Endothelial cell (in vitro differentiated cells): ENCODE measurements at regions not wholly inside any gene's neighbourhood (a gene's known extent, or its start where the extent isn't known, plus 50 kb on each side); places are given as distances from the start of the nearest gene placed in this dataset.

Source experiments
- DNase-seq: peaks from one replicate; pipeline ENCODE4 v3.0.0; 2021; ENCODE audit warnings: low spot score
- H3K27ac Mint-ChIP-seq: one replicate; pipeline ENCODE4 v1.8.0; 2021; ENCODE audit warnings: mixed read lengths, inconsistent platforms; ENCODE audit not compliant: unreplicated experiment
- H3K27me3 Mint-ChIP-seq: one replicate; pipeline ENCODE4 v1.8.0; 2021; ENCODE audit warnings: mild to moderate bottlenecking, moderate library complexity, mixed read lengths, inconsistent platforms; ENCODE audit not compliant: unreplicated experiment
- H3K36me3 Mint-ChIP-seq: one replicate; pipeline ENCODE4 v1.8.0; 2021; ENCODE audit warnings: mild to moderate bottlenecking, low read depth, mixed read lengths, inconsistent platforms; ENCODE audit not compliant: unreplicated experiment
- H3K4me1 Mint-ChIP-seq: one replicate; pipeline ENCODE4 v1.8.0; 2021; ENCODE audit warnings: mild to moderate bottlenecking, mixed read lengths, inconsistent platforms; ENCODE audit not compliant: unreplicated experiment
- H3K4me3 Mint-ChIP-seq: one replicate; pipeline ENCODE4 v1.8.0; 2021; ENCODE audit warnings: mild to moderate bottlenecking, mixed read lengths, inconsistent platforms; ENCODE audit not compliant: unreplicated experiment
- H3K9me3 Mint-ChIP-seq: one replicate; pipeline ENCODE4 v1.8.0; 2021; ENCODE audit warnings: mixed read lengths, inconsistent platforms; ENCODE audit not compliant: unreplicated experiment
- TF ChIP-seq, protein P1 (sequence below): fragments of 200-600 bp; sonication (generic); IDR thresholded peaks from one replicate; pipeline ENCODE4 v1.5.0; 2021; ENCODE audit warnings: antibody characterized with exemption; ENCODE audit not compliant: unreplicated experiment

GRCh38 chrX:109875831-109876230 lies 127.1 kb upstream of the TMEM164 start:
- no peaks in the 10 kb centered on the region for H3K27me3 Mint-ChIP-seq
- no peak for DNase-seq
- H3K4me1 Mint-ChIP-seq: peaks cover 5% of the 10 kb centered on the region
- H3K36me3 Mint-ChIP-seq: no peaks in the 10 kb centered on the region
- H3K4me3 Mint-ChIP-seq: no peak overlapping the region
- H3K9me3 Mint-ChIP-seq: no peaks in the 10 kb centered on the region
- H3K27ac Mint-ChIP-seq: no peak overlapping the region
- TF ChIP-seq, protein P1, sequence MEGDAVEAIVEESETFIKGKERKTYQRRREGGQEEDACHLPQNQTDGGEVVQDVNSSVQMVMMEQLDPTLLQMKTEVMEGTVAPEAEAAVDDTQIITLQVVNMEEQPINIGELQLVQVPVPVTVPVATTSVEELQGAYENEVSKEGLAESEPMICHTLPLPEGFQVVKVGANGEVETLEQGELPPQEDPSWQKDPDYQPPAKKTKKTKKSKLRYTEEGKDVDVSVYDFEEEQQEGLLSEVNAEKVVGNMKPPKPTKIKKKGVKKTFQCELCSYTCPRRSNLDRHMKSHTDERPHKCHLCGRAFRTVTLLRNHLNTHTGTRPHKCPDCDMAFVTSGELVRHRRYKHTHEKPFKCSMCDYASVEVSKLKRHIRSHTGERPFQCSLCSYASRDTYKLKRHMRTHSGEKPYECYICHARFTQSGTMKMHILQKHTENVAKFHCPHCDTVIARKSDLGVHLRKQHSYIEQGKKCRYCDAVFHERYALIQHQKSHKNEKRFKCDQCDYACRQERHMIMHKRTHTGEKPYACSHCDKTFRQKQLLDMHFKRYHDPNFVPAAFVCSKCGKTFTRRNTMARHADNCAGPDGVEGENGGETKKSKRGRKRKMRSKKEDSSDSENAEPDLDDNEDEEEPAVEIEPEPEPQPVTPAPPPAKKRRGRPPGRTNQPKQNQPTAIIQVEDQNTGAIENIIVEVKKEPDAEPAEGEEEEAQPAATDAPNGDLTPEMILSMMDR: no peak

DNA sequence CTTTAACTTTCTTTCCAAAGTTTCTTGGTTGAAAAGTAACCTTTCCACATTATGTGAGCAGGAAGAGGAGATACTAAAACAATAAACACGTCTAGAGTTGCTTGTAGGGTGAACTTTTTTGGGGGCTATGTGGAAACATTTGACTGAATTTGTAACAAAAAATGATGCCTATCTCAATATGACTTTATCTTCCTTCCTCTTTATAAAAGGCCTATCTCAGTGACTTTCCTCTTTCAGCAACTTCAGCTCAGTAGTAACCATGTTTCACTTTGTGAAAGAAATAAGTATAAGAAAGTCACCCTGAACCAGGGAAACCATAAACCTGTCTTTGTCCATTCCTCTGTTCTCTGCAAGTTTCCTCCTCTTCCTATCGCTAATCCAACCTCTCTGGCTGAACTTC lies 124.7 kb upstream of the TMEM164 start:
- H3K36me3 Mint-ChIP-seq: no peaks in the 10 kb centered on the region
- no peak overlapping the region for H3K4me3 Mint-ChIP-seq
- TF ChIP-seq, protein P1: no peak
- no peaks in the 10 kb centered on the region for H3K27me3 Mint-ChIP-seq
- H3K27ac Mint-ChIP-seq: no peak overlapping the region
- DNase-seq: no peak
- no peaks in the 10 kb centered on the region for H3K9me3 Mint-ChIP-seq
- no peaks in the 10 kb centered on the region for H3K4me1 Mint-ChIP-seq

DNA sequence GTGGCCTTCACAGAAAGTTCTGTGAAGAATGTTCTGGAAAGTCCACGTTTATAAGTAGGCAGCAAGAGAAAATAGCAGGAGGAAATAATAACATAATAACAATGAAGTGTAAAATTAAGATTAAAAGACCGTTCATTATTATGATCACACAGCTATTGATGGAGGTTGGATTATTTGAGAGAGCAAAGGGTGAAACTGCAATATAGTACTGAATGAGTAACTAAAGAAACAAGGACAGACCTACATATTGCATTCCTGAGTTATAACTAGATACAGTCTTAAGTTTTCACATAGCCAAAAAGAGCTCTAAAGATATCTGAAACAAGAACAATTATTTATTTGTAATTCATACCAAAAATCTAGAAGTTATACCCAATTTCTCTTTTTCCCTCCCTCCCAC lies 122.9 kb upstream of the TMEM164 start:
- Mint-ChIP-seq H3K9me3 (no peaks in the 10 kb centered on the region), H3K27ac (no peak overlapping the region), H3K27me3 (no peaks in the 10 kb centered on the region), H3K4me3 (no peak overlapping the region), H3K4me1 (no peaks in the 10 kb centered on the region), H3K36me3 (no peaks in the 10 kb centered on the region)
- TF ChIP-seq, protein P1: no peak
- DNase-seq: no peak

GRCh38 chrX:109880629-109881028 lies 122.3 kb upstream of the TMEM164 start:
- Mint-ChIP-seq H3K27me3 (no peaks in the 10 kb centered on the region), H3K4me1 (no peaks in the 10 kb centered on the region), H3K9me3 (no peaks in the 10 kb centered on the region), H3K4me3 (no peak overlapping the region), H3K27ac (no peak overlapping the region), H3K36me3 (no peaks in the 10 kb centered on the region)
- TF ChIP-seq, protein P1: no peak
- DNase-seq: no peak

DNA sequence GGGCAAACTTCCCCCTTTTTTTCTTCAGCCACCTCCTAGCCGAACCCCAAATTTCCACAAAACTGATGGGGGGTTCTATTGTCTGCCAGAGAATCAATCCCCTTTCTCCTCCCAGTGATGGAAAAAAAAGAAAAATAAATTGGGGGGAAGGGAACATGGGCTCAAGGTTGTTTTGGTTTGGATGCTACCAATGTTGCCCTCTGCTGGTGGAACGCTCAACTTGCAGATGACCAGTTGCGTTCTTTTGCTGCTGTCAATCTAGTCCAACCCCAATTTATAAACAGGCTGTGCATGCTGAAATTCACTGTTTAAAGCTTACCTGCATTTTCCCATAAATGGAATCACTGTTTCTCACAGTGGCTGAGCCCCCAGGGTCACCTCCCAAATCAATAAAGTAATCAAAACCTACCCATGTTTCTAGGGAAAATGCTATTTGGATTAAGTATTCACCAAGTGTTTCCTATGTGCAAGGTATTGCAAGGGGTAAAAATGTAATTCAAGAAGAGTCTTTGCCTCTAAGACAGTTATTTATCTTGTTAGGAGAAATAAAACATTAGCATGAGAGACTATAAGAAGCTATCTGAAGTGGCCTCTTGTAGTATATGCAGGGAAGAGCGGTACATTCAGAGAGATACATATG lies 116.7 kb upstream of the TMEM164 start:
- TF ChIP-seq, protein P1: peak; percentile 71
- Mint-ChIP-seq H3K27me3 (no peaks in the 10 kb centered on the region), H3K9me3 (no peaks in the 10 kb centered on the region), H3K4me3 (no peak overlapping the region), H3K36me3 (no peaks in the 10 kb centered on the region), H3K4me1 (peaks cover 10% of the 10 kb centered on the region), H3K27ac (no peak overlapping the region)
- DNase-seq: peak; percentile 38
